ENCODE measurements at regions not wholly inside any gene's neighbourhood (a gene's known extent, or its start where the extent isn't known, plus 50 kb on each side); places are given as distances from the start of the nearest gene placed in this dataset.
"Not testable (repeated sequence)": the region's sequence is repeated elsewhere in the genome, so short reads cannot be mapped to it uniquely, and the experiment has no call there.

GRCh38 chr22:15911704-15912103 lies 221.9 kb downstream of the POTEH start:
- H3K4me3 ChIP-seq (ENCODE audit: low read depth, low read length); in situ Hi-C loops (cut with HindIII; ENCODE audit: low pct_ligation_motif_present, low sequenced_read_pairs); H3K27me3 ChIP-seq (replicated peaks); H3K27ac ChIP-seq; H3K36me3 ChIP-seq (replicated peaks); DNase-seq: not testable (repeated sequence)

- H3K27ac ChIP-seq; H3K4me3 ChIP-seq (ENCODE audit: low read depth, low read length); H3K27me3 ChIP-seq (replicated peaks); in situ Hi-C loops (cut with HindIII; ENCODE audit: low pct_ligation_motif_present, low sequenced_read_pairs); H3K36me3 ChIP-seq (replicated peaks); DNase-seq: not testable (repeated sequence)
These were observed 229.3 kb downstream of the POTEH start for GRCh38 chr22:15919120-15919519.

DNA sequence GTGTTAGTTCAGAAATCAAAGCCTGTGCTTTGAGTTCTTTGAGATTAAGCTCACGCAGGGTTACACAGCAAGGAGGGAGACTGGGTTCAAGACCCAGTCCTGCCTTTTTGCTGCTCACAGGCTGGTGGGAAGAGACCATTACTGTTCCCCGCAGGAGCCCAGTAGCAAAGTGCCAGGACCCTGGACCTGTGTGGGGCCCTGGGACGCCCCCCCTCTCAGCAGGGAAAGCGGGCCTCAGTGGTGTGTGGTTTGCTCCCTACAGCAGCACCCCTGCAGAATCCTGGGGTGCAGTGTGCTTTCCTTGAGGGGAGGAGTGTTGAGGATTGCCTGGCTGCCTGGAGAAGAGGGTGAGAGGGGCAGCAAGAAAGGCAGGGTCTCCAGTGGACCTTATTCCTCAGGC lies 231.1 kb downstream of the POTEH start:
- H3K36me3 ChIP-seq (replicated peaks); in situ Hi-C loops (cut with HindIII; ENCODE audit: low pct_ligation_motif_present, low sequenced_read_pairs); H3K27ac ChIP-seq; H3K27me3 ChIP-seq (replicated peaks); DNase-seq; H3K4me3 ChIP-seq (ENCODE audit: low read depth, low read length): not testable (repeated sequence)

- H3K4me3 ChIP-seq (ENCODE audit: low read depth, low read length); H3K27me3 ChIP-seq (replicated peaks); in situ Hi-C loops (cut with HindIII; ENCODE audit: low pct_ligation_motif_present, low sequenced_read_pairs); H3K36me3 ChIP-seq (replicated peaks); H3K27ac ChIP-seq; DNase-seq: not testable (repeated sequence)
These were observed 232.3 kb downstream of the POTEH start for GRCh38 chr22:15922132-15922531.

- H3K27me3 ChIP-seq (replicated peaks); in situ Hi-C loops (cut with HindIII; ENCODE audit: low pct_ligation_motif_present, low sequenced_read_pairs); H3K36me3 ChIP-seq (replicated peaks); DNase-seq; H3K4me3 ChIP-seq (ENCODE audit: low read depth, low read length); H3K27ac ChIP-seq: not testable (repeated sequence)
These were observed 232.8 kb downstream of the POTEH start for GRCh38 chr22:15922666-15923065.

- H3K27ac ChIP-seq; H3K36me3 ChIP-seq (replicated peaks); H3K27me3 ChIP-seq (replicated peaks); DNase-seq; H3K4me3 ChIP-seq (ENCODE audit: low read depth, low read length); in situ Hi-C loops (cut with HindIII; ENCODE audit: low pct_ligation_motif_present, low sequenced_read_pairs): not testable (repeated sequence)
These were observed 235.0 kb downstream of the POTEH start for GRCh38 chr22:15924820-15925219.

DNA sequence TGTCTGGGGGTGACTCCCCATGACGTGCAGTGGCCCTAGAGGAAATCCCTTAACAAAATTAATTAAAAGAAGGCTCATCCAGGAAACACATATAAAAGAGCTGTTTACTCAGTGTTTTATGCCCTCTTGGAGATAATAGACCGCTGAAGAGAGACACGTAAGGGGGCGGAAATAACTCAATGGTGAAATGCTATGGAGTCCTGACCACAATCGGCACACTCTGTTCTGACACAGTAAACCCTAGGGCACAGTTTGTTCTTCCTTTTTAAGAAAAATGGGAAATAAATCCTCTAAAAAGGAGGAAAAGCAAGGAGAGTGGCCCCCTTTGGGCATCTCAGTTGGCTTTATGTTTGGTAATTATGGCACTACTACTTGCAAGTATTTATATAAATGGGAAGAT lies 237.3 kb downstream of the POTEH start:
- in situ Hi-C loops (cut with HindIII; ENCODE audit: low pct_ligation_motif_present, low sequenced_read_pairs); DNase-seq; H3K27me3 ChIP-seq (replicated peaks); H3K27ac ChIP-seq; H3K36me3 ChIP-seq (replicated peaks); H3K4me3 ChIP-seq (ENCODE audit: low read depth, low read length): not testable (repeated sequence)
